GM12878 (cell line): ENCODE measurements at regions not wholly inside any gene's neighbourhood (a gene's known extent, or its start where the extent isn't known, plus 50 kb on each side); places are given as distances from the start of the nearest gene placed in this dataset.

Source experiments
- CREB1 ChIP-seq: IDR thresholded peaks from 2 replicates; pipeline ENCODE4 v1.6.1; 2012; ENCODE audit warnings: low read depth, mild to moderate bottlenecking, inconsistent platforms
- CTCF ChIP-seq, 3 experiments: IDR thresholded peaks in 2 of 3; conservative IDR thresholded peaks in 1 of 3; 2 replicates each; pipeline ENCODE4 v1.5.1; 2011; ENCODE audit warnings: low read depth in 3 of 3, low read length in 3 of 3, mild to moderate bottlenecking in 3 of 3, control low read depth in 2 of 3, moderate library complexity in 2 of 3, inconsistent platforms in 1 of 3, mixed read lengths in 1 of 3; ENCODE audit not compliant: control insufficient read depth in 2 of 3, insufficient read depth in 1 of 3; ENCODE audit errors: extremely low read depth in 1 of 3
- EED ChIP-seq: sonication (generic); IDR thresholded peaks from 2 replicates; pipeline ENCODE4 v1.6.1; 2016; ENCODE audit warnings: antibody characterized with exemption, low read depth
- EZH2 ChIP-seq: IDR thresholded peaks from 2 replicates; pipeline ENCODE4 v1.6.1; 2012; ENCODE audit warnings: low read depth, mild to moderate bottlenecking, control low read depth, inconsistent platforms, low read length, borderline replicate concordance; ENCODE audit not compliant: control insufficient read depth
- HDAC2 ChIP-seq: fragments of 200-600 bp; sonication (generic); IDR thresholded peaks from 2 replicates; pipeline ENCODE4 v1.6.1; 2017
- SMC3 ChIP-seq: IDR thresholded peaks from 2 replicates; pipeline ENCODE4 v1.6.1; 2011; ENCODE audit warnings: low read length, improper control_type of control experiment, borderline replicate concordance
- SREBF2 ChIP-seq: IDR thresholded peaks from 2 replicates; pipeline ENCODE4 v1.6.1; 2012; ENCODE audit warnings: mild to moderate bottlenecking, low read length

- TF ChIP-seq CREB1 (no peak), SREBF2 (no peak), SMC3 (no peak), EZH2 (no peak), HDAC2 (no peak), CTCF (IDR thresholded peaks at IDR 0.05 in 2 of 3, conservative IDR thresholded peaks at IDR 0.05 in 1 of 3; ENCODE audit: control insufficient read depth in 2 of 3, extremely low read depth in 1 of 3, insufficient read depth in 1 of 3, low read depth in 3 of 3, low read length in 3 of 3) (no peak), EED (no peak)
Observed at GRCh38 chr3:176583956-176584355, 613.3 kb downstream of the TBL1XR1 start.
